ENCODE measurements at regions not wholly inside any gene's neighbourhood (a gene's known extent, or its start where the extent isn't known, plus 50 kb on each side); places are given as distances from the start of the nearest gene placed in this dataset.

GRCh38 chr2:163467251-163467630 is 268.6 kb downstream of the FIGN start:
- TF ChIP-seq CTCF (IDR thresholded peaks at IDR 0.05) (no peak), POLR2A (IDR thresholded peaks at IDR 0.05) (no peak), POLR2AphosphoS5 (IDR thresholded peaks at IDR 0.05) (no peak), EP300 (IDR thresholded peaks at IDR 0.05) (no peak)
